SK-N-SH treated with all-trans-retinoic acid at 6 μM for 48 hours (cell line): ENCODE measurements at regions not wholly inside any gene's neighbourhood (a gene's known extent, or its start where the extent isn't known, plus 50 kb on each side); places are given as distances from the start of the nearest gene placed in this dataset.
A peak's percentile ranks its signal among the peaks of the same experiment; 100 is the strongest.

Source experiments
- ATAC-seq: fragments of 200-7000 bp; cut with Tn5 transposase; 3 replicates; pipeline ENCODE4 v1.9.1; 2020; ENCODE audit warnings: mild to moderate bottlenecking, moderate library complexity
- ARNTL ChIP-seq: fragments of 450-650 bp; formaldehyde crosslinking; IDR thresholded peaks from 2 replicates; pipeline ENCODE4 v1.5.0; 2020; ENCODE audit warnings: low read depth, mild to moderate bottlenecking, moderate library complexity, borderline replicate concordance
- BACH2 ChIP-seq: fragments of 250-450 bp; sonication (Bioruptor Pico); IDR thresholded peaks from 2 replicates; pipeline ENCODE4 v1.9.0; 2021; ENCODE audit warnings: mild to moderate bottlenecking, borderline replicate concordance
- CREB5 ChIP-seq: fragments of 250-450 bp; sonication (Bioruptor Pico); IDR thresholded peaks from 2 replicates; pipeline ENCODE4 v1.5.1; 2020; ENCODE audit warnings: low read depth, mild to moderate bottlenecking, moderate library complexity
- CSDC2 ChIP-seq: fragments of 250-450 bp; sonication (Bioruptor Pico); IDR thresholded peaks from 2 replicates; pipeline ENCODE4 v1.5.0; 2020; ENCODE audit warnings: mild to moderate bottlenecking, moderate library complexity
- CSRNP3 ChIP-seq: fragments of 250-450 bp; sonication (Bioruptor Pico); IDR thresholded peaks from 2 replicates; pipeline ENCODE4 v1.5.1; 2021; ENCODE audit warnings: mild to moderate bottlenecking, moderate library complexity
- ESRRG ChIP-seq: fragments of 250-450 bp; sonication (Bioruptor Pico); IDR thresholded peaks from 2 replicates; pipeline ENCODE4 v1.6.1; 2021; ENCODE audit warnings: mild to moderate bottlenecking
- GLIS3 ChIP-seq: fragments of 250-450 bp; sonication (Bioruptor Pico); IDR thresholded peaks from 2 replicates; pipeline ENCODE4 v1.5.0; 2020; ENCODE audit warnings: mild to moderate bottlenecking, moderate library complexity
- ISL1 ChIP-seq: fragments of 250-450 bp; sonication (Bioruptor Pico); IDR thresholded peaks from 2 replicates; pipeline ENCODE4 v2.1.2; 2022; ENCODE audit warnings: mild to moderate bottlenecking, moderate library complexity
- OSR1 ChIP-seq: fragments of 250-450 bp; sonication (Bioruptor Pico); IDR thresholded peaks from 2 replicates; pipeline ENCODE4 v1.8.0; 2022; ENCODE audit warnings: moderate library complexity, mild to moderate bottlenecking, inconsistent platforms
- PATZ1 ChIP-seq: fragments of 250-450 bp; sonication (Bioruptor Pico); IDR thresholded peaks from 2 replicates; pipeline ENCODE4 v1.8.0; 2020; ENCODE audit warnings: mild to moderate bottlenecking, moderate library complexity, borderline replicate concordance
- PPARA ChIP-seq: fragments of 250-450 bp; sonication (Bioruptor Pico); IDR thresholded peaks from 2 replicates; pipeline ENCODE4 v1.5.0; 2020; ENCODE audit warnings: mild to moderate bottlenecking, borderline replicate concordance
- RARB ChIP-seq: fragments of 250-450 bp; sonication (Bioruptor Pico); IDR thresholded peaks from 2 replicates; pipeline ENCODE4 v1.8.0; 2021; ENCODE audit warnings: mild to moderate bottlenecking, moderate library complexity
- SNAI2 ChIP-seq: fragments of 250-450 bp; sonication (Bioruptor Pico); IDR thresholded peaks from 2 replicates; pipeline ENCODE4 v1.5.0; 2020; ENCODE audit warnings: mild to moderate bottlenecking, moderate library complexity
- TCF4 ChIP-seq: fragments of 250-450 bp; sonication (Bioruptor Pico); IDR thresholded peaks from 2 replicates; pipeline ENCODE4 v1.8.0; 2021; ENCODE audit warnings: mild to moderate bottlenecking, moderate library complexity, borderline replicate concordance
- TOX ChIP-seq: fragments of 250-450 bp; sonication (Bioruptor Pico); IDR thresholded peaks from 2 replicates; pipeline ENCODE4 v1.8.0; 2021; ENCODE audit warnings: mild to moderate bottlenecking, moderate library complexity, borderline replicate concordance
- ZC3H10 ChIP-seq: fragments of 250-450 bp; sonication (Bioruptor Pico); IDR thresholded peaks from 2 replicates; pipeline ENCODE4 v1.5.1; 2021; ENCODE audit warnings: mild to moderate bottlenecking, moderate library complexity
- ZFP3 ChIP-seq: fragments of 250-450 bp; sonication (Bioruptor Pico); IDR thresholded peaks from 2 replicates; pipeline ENCODE4 v1.5.0; 2020; ENCODE audit warnings: mild to moderate bottlenecking, moderate library complexity
- ZFP30 ChIP-seq: fragments of 450-650 bp; formaldehyde crosslinking; IDR thresholded peaks from 2 replicates; pipeline ENCODE4 v1.5.0; 2022; ENCODE audit warnings: mild to moderate bottlenecking, moderate library complexity
- ZNF565 ChIP-seq: fragments of 450-650 bp; formaldehyde crosslinking; conservative IDR thresholded peaks from 2 replicates; pipeline ENCODE4 v1.5.0; 2020; ENCODE audit warnings: low read depth, mild to moderate bottlenecking, moderate library complexity
- ZNF70 ChIP-seq: fragments of 450-650 bp; formaldehyde crosslinking; IDR thresholded peaks from 2 replicates; pipeline ENCODE4 v1.5.0; 2020; ENCODE audit warnings: mild to moderate bottlenecking, moderate library complexity
- ZNF8 ChIP-seq: fragments of 450-650 bp; formaldehyde crosslinking; IDR thresholded peaks from 2 replicates; pipeline ENCODE4 v1.5.0; 2020; ENCODE audit warnings: mild to moderate bottlenecking, moderate library complexity
- TF ChIP-seq, protein P1 (sequence below): fragments of 250-450 bp; sonication (Bioruptor Pico); IDR thresholded peaks from 2 replicates; pipeline ENCODE4 v1.5.0; 2020; ENCODE audit warnings: mild to moderate bottlenecking, moderate library complexity

DNA sequence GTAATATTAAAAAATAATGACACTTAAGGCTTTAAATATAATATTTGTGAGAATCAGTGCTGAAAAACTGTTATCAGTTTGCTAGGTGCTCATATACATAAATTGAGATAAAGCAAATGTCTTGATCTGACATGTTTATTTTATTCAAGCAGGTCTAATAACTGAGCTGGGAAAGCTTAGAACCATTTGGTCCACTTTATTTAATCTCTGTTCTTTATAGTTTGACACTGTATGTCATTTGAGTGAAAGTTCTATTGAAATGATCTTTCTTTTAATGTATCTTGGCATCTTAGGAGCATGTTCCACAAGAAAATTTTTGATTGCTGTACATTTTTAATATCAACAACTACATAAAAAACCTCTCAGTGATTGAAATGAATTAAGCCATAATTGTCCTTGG, 772.0 kb upstream of the NRSN1 start:
- TF ChIP-seq SNAI2 (CRISPR knock-in tag) (no peak), ESRRG (CRISPR knock-in tag) (no peak), OSR1 (CRISPR knock-in tag) (no peak), ZFP30 (CRISPR knock-in tag) (no peak), CREB5 (CRISPR knock-in tag) (no peak), ZC3H10 (CRISPR knock-in tag) (no peak), ZNF70 (no peak), BACH2 (CRISPR knock-in tag) (no peak), ZNF565 (CRISPR knock-in tag) (no peak), CSRNP3 (CRISPR knock-in tag) (no peak), ZNF8 (no peak), ISL1 (CRISPR knock-in tag) (no peak), TCF4 (CRISPR knock-in tag) (no peak), GLIS3 (no peak), ARNTL (CRISPR knock-in tag) (no peak)
- TF ChIP-seq, protein P1, sequence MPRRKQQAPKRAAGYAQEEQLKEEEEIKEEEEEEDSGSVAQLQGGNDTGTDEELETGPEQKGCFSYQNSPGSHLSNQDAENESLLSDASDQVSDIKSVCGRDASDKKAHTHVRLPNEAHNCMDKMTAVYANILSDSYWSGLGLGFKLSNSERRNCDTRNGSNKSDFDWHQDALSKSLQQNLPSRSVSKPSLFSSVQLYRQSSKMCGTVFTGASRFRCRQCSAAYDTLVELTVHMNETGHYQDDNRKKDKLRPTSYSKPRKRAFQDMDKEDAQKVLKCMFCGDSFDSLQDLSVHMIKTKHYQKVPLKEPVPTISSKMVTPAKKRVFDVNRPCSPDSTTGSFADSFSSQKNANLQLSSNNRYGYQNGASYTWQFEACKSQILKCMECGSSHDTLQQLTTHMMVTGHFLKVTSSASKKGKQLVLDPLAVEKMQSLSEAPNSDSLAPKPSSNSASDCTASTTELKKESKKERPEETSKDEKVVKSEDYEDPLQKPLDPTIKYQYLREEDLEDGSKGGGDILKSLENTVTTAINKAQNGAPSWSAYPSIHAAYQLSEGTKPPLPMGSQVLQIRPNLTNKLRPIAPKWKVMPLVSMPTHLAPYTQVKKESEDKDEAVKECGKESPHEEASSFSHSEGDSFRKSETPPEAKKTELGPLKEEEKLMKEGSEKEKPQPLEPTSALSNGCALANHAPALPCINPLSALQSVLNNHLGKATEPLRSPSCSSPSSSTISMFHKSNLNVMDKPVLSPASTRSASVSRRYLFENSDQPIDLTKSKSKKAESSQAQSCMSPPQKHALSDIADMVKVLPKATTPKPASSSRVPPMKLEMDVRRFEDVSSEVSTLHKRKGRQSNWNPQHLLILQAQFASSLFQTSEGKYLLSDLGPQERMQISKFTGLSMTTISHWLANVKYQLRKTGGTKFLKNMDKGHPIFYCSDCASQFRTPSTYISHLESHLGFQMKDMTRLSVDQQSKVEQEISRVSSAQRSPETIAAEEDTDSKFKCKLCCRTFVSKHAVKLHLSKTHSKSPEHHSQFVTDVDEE (CRISPR knock-in tag) = no peak
- no peak for ATAC-seq

DNA sequence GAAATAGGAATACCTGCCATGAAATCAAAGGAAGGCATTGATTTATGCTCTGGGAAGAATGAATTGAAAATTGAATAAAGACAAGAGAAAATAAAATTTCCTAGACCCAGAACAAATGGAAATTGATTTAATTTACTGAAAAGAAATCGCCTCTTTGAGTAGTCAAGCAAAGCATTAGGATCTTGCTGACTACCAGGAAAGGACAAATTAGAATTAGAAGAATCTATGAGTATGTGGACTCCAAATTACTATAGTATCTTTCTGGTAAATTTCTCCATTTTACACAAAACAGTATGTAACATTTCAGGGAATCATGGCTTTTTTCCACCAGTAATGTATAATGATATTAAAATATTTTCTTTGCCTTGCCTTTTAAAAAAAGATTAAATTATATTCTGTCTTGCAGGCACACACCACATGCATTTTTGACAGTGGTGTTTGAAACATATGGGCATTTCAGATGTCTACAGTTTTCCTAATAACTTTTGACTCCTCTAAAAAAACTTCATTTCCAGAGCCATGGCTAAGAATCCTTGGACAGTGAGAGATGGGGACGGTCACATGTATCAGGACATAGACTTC, 768.7 kb upstream of the NRSN1 start:
- TF ChIP-seq ZFP30 (CRISPR knock-in tag) = no peak
- peak; percentile 63; the same call in 1 of the 2 replicates for TF ChIP-seq TCF4 (CRISPR knock-in tag)
- TF ChIP-seq ZC3H10 (CRISPR knock-in tag) = peak; percentile 77; the same call in 1 of the 2 replicates
- no peak for TF ChIP-seq PPARA
- TF ChIP-seq PATZ1 (CRISPR knock-in tag) = 0 out of 2 replicates have a peak, but pooled peaks have one; percentile 24
- TF ChIP-seq ISL1 (CRISPR knock-in tag) = peak; percentile 82
- ATAC-seq = peak; percentile 73

DNA sequence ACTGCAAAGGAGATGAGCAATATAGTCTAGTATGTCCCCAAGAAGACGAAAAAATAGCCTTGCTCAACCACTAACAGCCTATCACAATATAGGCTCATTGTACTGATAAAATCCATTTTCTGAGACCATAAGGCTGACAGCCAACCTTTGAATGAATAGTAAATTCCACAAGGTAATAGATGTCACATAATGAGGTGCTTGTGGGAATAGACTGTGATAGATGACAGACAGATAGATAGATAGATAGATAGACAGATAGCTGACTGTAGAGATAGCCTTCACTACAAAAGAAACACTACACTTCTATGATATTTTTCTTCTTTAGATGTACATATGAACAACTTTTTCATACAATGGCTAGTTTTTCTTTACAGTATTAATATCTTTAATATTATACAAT, 760.3 kb upstream of the NRSN1 start:
- TF ChIP-seq ZNF70 (no peak), ZC3H10 (CRISPR knock-in tag) (no peak), SNAI2 (CRISPR knock-in tag) (no peak), CSDC2 (CRISPR knock-in tag) (no peak), ZFP3 (CRISPR knock-in tag) (no peak)
- no peak for ATAC-seq

GRCh38 chr6:23367311-23367710, 758.7 kb upstream of the NRSN1 start:
- ATAC-seq = no peak
- TF ChIP-seq CREB5 (CRISPR knock-in tag) (no peak), ARNTL (CRISPR knock-in tag) (no peak), SNAI2 (CRISPR knock-in tag) (no peak), CSRNP3 (CRISPR knock-in tag) (no peak), ZNF565 (CRISPR knock-in tag) (no peak), PATZ1 (CRISPR knock-in tag) (no peak), ZC3H10 (CRISPR knock-in tag) (no peak), TOX (CRISPR knock-in tag) (no peak), RARB (no peak), ZFP30 (CRISPR knock-in tag) (no peak), GLIS3 (no peak), CSDC2 (CRISPR knock-in tag) (no peak), ESRRG (CRISPR knock-in tag) (no peak)
